ENCODE measurements at regions not wholly inside any gene's neighbourhood (a gene's known extent, or its start where the extent isn't known, plus 50 kb on each side); places are given as distances from the start of the nearest gene placed in this dataset.

GRCh38 chr19:34831714-34832113 lies 58.7 kb upstream of the ZNF599 start:
- no TSS peak for BruUV-seq (replicated peaks)
- ChIA-PET CTCF (no interaction called here), POLR2A (no interaction called here)
- no peak for TF ChIP-seq CTCF (IDR thresholded peaks at IDR 0.05; ENCODE audit: unreplicated experiment)
- H3K4me3 Mint-ChIP-seq (ENCODE audit: unreplicated experiment), result no peak overlapping the region
- no peaks in the 10 kb centered on the region for H3K27me3 Mint-ChIP-seq (ENCODE audit: insufficient read depth, unreplicated experiment)
- H3K36me3 Mint-ChIP-seq (ENCODE audit: insufficient read depth, unreplicated experiment), result no peaks in the 10 kb centered on the region
- no peak for DNase-seq (ENCODE audit: unreplicated experiment)
- H3K27ac Mint-ChIP-seq (ENCODE audit: low read depth, unreplicated experiment), result no peak overlapping the region
- no peaks in the 10 kb centered on the region for H3K4me1 Mint-ChIP-seq (ENCODE audit: insufficient read depth, unreplicated experiment)
- intact Hi-C loops (cut with micrococcal nuclease), result no loop called here
- H3K9me3 Mint-ChIP-seq (ENCODE audit: unreplicated experiment), result peaks cover 9% of the 10 kb centered on the region

- CTCF ChIA-PET, result no interaction called here
Measured at GRCh38 chr19:34828156-34828555, 55.1 kb upstream of the ZNF599 start.

GRCh38 chr19:34825212-34825611 lies 52.2 kb upstream of the ZNF599 start:
- peaks cover 10% of the 10 kb centered on the region for H3K9me3 Mint-ChIP-seq (ENCODE audit: unreplicated experiment)
- no peak for DNase-seq (ENCODE audit: unreplicated experiment)
- CTCF ChIA-PET, result no interaction called here
- H3K27me3 Mint-ChIP-seq (ENCODE audit: insufficient read depth, unreplicated experiment), result no peaks in the 10 kb centered on the region
- no peak overlapping the region for H3K27ac Mint-ChIP-seq (ENCODE audit: low read depth, unreplicated experiment)
- no peak overlapping the region for H3K4me3 Mint-ChIP-seq (ENCODE audit: unreplicated experiment)
- no peak for TF ChIP-seq CTCF (IDR thresholded peaks at IDR 0.05; ENCODE audit: unreplicated experiment)
- H3K36me3 Mint-ChIP-seq (ENCODE audit: insufficient read depth, unreplicated experiment), result no peaks in the 10 kb centered on the region
- BruUV-seq (replicated peaks), result no TSS peak
- intact Hi-C loops (cut with micrococcal nuclease), result no loop called here
- POLR2A ChIA-PET, result no interaction called here
- no peaks in the 10 kb centered on the region for H3K4me1 Mint-ChIP-seq (ENCODE audit: insufficient read depth, unreplicated experiment)

More at GRCh38 chr19:34828156-34828555, 55.1 kb upstream of the ZNF599 start:
- Mint-ChIP-seq H3K27ac (ENCODE audit: low read depth, unreplicated experiment) (no peak overlapping the region), H3K4me3 (ENCODE audit: unreplicated experiment) (no peak overlapping the region), H3K36me3 (ENCODE audit: insufficient read depth, unreplicated experiment) (no peaks in the 10 kb centered on the region), H3K9me3 (ENCODE audit: unreplicated experiment) (peaks cover 6% of the 10 kb centered on the region), H3K4me1 (ENCODE audit: insufficient read depth, unreplicated experiment) (no peaks in the 10 kb centered on the region), H3K27me3 (ENCODE audit: insufficient read depth, unreplicated experiment) (no peaks in the 10 kb centered on the region)
- BruUV-seq (replicated peaks), result no TSS peak
- intact Hi-C loops (cut with micrococcal nuclease), result no loop called here
- POLR2A ChIA-PET, result no interaction called here
- no peak for TF ChIP-seq CTCF (IDR thresholded peaks at IDR 0.05; ENCODE audit: unreplicated experiment)
- no peak for DNase-seq (ENCODE audit: unreplicated experiment)

- no peak for DNase-seq (ENCODE audit: unreplicated experiment)
- H3K27me3 Mint-ChIP-seq (ENCODE audit: insufficient read depth, unreplicated experiment), result no peaks in the 10 kb centered on the region
- H3K9me3 Mint-ChIP-seq (ENCODE audit: unreplicated experiment), result peaks cover 13% of the 10 kb centered on the region
- no peak overlapping the region for H3K27ac Mint-ChIP-seq (ENCODE audit: low read depth, unreplicated experiment)
- ChIA-PET CTCF (no interaction called here), POLR2A (no interaction called here)
- intact Hi-C loops (cut with micrococcal nuclease), result no loop called here
- TF ChIP-seq CTCF (IDR thresholded peaks at IDR 0.05; ENCODE audit: unreplicated experiment), result no peak
- H3K36me3 Mint-ChIP-seq (ENCODE audit: insufficient read depth, unreplicated experiment), result no peaks in the 10 kb centered on the region
- BruUV-seq (replicated peaks), result no TSS peak
- H3K4me1 Mint-ChIP-seq (ENCODE audit: insufficient read depth, unreplicated experiment), result no peaks in the 10 kb centered on the region
- no peak overlapping the region for H3K4me3 Mint-ChIP-seq (ENCODE audit: unreplicated experiment)
Measured at GRCh38 chr19:34824686-34825085, 51.7 kb upstream of the ZNF599 start.
